ENCODE measurements at regions not wholly inside any gene's neighbourhood (a gene's known extent, or its start where the extent isn't known, plus 50 kb on each side); places are given as distances from the start of the nearest gene placed in this dataset.

DNA sequence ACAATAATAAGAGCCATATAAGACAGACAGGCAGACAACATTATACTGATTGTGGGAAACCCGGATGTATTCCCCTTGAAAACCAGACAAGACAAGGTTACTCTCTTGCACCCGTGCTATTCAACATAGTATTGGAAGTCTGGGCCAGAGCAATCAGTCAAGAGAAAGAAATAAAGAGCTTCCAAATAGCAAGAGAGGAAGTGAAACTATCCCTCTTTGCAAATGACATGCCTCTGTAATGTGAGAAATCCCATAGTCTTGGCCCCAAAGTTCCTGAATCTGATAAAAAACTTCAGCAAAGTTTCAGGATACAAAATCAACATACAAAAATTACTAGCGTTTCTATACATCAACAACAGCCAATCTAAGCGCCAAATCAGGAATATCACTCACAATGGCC is 102.1 kb downstream of the DCAF12L2 start:
- no peak overlapping the region for H3K4me2 ChIP-seq (ENCODE audit: insufficient read depth, low read length)
- H3K36me3 ChIP-seq (ENCODE audit: insufficient read depth, low read length), result no peaks in the 10 kb centered on the region
- H4K20me1 ChIP-seq (ENCODE audit: insufficient read depth, low read length), result no peaks in the 10 kb centered on the region
- H3K27me3 ChIP-seq (ENCODE audit: insufficient read depth, low read length), result no peaks in the 10 kb centered on the region
- no peaks in the 10 kb centered on the region for H3K79me2 ChIP-seq (ENCODE audit: insufficient read depth, low read length)
- no peaks in the 10 kb centered on the region for H3K4me1 ChIP-seq (ENCODE audit: insufficient read depth, low read length)
- no peak overlapping the region for H3K27ac ChIP-seq (ENCODE audit: low read depth, low read length)
- H3K9me3 ChIP-seq (ENCODE audit: low read depth, low read length), result no peaks in the 10 kb centered on the region
- no peak for DNase-seq (ENCODE audit: insufficient read length, low spot score, missing footprints)
- no peak overlapping the region for H3K4me3 ChIP-seq (ENCODE audit: insufficient read depth, low read length)
- TF ChIP-seq, protein P1, sequence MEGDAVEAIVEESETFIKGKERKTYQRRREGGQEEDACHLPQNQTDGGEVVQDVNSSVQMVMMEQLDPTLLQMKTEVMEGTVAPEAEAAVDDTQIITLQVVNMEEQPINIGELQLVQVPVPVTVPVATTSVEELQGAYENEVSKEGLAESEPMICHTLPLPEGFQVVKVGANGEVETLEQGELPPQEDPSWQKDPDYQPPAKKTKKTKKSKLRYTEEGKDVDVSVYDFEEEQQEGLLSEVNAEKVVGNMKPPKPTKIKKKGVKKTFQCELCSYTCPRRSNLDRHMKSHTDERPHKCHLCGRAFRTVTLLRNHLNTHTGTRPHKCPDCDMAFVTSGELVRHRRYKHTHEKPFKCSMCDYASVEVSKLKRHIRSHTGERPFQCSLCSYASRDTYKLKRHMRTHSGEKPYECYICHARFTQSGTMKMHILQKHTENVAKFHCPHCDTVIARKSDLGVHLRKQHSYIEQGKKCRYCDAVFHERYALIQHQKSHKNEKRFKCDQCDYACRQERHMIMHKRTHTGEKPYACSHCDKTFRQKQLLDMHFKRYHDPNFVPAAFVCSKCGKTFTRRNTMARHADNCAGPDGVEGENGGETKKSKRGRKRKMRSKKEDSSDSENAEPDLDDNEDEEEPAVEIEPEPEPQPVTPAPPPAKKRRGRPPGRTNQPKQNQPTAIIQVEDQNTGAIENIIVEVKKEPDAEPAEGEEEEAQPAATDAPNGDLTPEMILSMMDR (IDR thresholded peaks at IDR 0.05; ENCODE audit: extremely low read depth, low read depth, low read length), result no peak
- no peak overlapping the region for H2AFZ ChIP-seq (ENCODE audit: low read length)

DNA sequence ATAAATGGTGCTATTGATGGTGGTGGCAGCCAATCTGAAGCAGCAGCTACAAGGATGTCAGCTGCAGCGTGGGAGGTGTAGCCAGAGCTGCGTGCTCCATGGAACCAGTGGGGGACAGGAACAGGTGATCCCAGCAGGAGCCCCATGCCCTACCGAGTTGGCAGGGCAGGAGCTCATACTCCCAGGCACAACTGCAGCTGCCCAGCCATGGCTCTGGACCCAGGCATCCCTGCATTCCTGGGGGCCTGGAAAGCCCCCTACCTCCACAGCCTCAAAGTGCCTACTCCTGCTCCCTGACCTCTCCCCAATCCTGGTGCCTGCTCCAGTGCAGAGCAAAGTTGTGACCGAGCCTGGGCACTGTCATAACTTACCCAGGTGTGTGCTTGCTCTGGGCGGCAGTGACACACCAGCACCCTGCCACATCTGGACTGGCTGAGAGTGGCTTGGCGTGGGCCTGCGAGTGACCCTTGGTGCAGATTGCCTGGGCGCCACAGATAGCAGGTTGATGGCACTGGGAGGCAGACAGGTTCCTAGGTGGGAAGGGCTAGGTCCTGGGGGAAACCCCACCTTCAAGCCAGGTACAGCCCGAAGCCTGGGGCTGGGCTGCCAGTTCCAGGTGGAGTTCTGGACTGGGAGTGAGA is 101.1 kb downstream of the DCAF12L2 start:
- no peaks in the 10 kb centered on the region for H3K27me3 ChIP-seq (ENCODE audit: insufficient read depth, low read length)
- no peaks in the 10 kb centered on the region for H3K36me3 ChIP-seq (ENCODE audit: insufficient read depth, low read length)
- no peak overlapping the region for H3K27ac ChIP-seq (ENCODE audit: low read depth, low read length)

DNA sequence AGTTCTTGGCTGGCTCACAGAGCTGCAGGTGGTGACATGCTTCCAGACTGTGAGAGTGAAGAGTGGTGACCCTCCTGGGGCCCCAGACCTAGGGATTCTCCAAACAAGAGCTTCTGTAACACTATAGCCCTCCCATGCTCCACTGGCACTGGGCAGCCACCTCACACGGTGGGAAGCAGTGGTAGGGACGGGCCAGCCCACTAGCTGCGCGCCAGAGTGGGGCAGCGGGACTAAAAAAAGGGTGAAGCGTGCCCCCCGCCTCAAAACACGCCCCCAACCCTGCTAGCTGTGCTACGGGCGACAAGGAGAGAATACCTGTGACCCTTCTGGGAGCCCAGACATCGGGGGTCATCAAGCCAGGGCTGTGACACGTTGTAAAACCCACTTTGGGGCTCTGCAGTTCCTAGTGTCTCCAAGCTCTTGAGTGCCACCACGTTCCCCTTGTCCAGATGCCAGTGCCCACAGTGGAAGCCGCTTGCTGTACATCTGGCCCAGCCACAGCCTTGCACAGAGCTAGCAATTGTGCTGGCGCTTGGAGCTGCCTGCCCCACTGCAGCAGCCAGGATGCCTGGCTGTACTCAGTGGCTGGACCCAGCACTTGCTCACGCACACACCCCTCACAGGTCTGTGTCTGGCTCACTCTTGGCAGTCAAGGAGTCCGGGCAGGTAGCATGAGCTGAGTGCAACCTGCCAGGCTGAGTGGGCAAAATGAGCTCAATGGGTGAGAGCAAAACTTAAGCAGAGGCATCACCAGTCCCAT is 100.0 kb downstream of the DCAF12L2 start:
- TF ChIP-seq, protein P1 (IDR thresholded peaks at IDR 0.05; ENCODE audit: extremely low read depth, low read depth, low read length), result no peak
- no peaks in the 10 kb centered on the region for H3K4me1 ChIP-seq (ENCODE audit: insufficient read depth, low read length)
- H4K20me1 ChIP-seq (ENCODE audit: insufficient read depth, low read length), result no peaks in the 10 kb centered on the region
- no peaks in the 10 kb centered on the region for H3K79me2 ChIP-seq (ENCODE audit: insufficient read depth, low read length)
- no peak overlapping the region for H2AFZ ChIP-seq (ENCODE audit: low read length)
- H3K36me3 ChIP-seq (ENCODE audit: insufficient read depth, low read length), result no peaks in the 10 kb centered on the region
- H3K9me3 ChIP-seq (ENCODE audit: low read depth, low read length), result no peaks in the 10 kb centered on the region
- H3K4me2 ChIP-seq (ENCODE audit: insufficient read depth, low read length), result no peak overlapping the region
- no peak overlapping the region for H3K4me3 ChIP-seq (ENCODE audit: insufficient read depth, low read length)
- H3K27me3 ChIP-seq (ENCODE audit: insufficient read depth, low read length), result no peaks in the 10 kb centered on the region
- no peak for DNase-seq (ENCODE audit: insufficient read length, low spot score, missing footprints)
- no peak overlapping the region for H3K27ac ChIP-seq (ENCODE audit: low read depth, low read length)

More for the DNA sequence above, 101.1 kb downstream of the DCAF12L2 start:
- H3K9me3 ChIP-seq (ENCODE audit: low read depth, low read length), result no peaks in the 10 kb centered on the region
- no peak for DNase-seq (ENCODE audit: insufficient read length, low spot score, missing footprints)
- no peaks in the 10 kb centered on the region for H4K20me1 ChIP-seq (ENCODE audit: insufficient read depth, low read length)
- no peaks in the 10 kb centered on the region for H3K79me2 ChIP-seq (ENCODE audit: insufficient read depth, low read length)
- no peak overlapping the region for H3K4me2 ChIP-seq (ENCODE audit: insufficient read depth, low read length)
- H3K4me3 ChIP-seq (ENCODE audit: insufficient read depth, low read length), result no peak overlapping the region
- no peak overlapping the region for H2AFZ ChIP-seq (ENCODE audit: low read length)
- H3K4me1 ChIP-seq (ENCODE audit: insufficient read depth, low read length), result no peaks in the 10 kb centered on the region
- TF ChIP-seq, protein P1 (IDR thresholded peaks at IDR 0.05; ENCODE audit: extremely low read depth, low read depth, low read length), result no peak
